ENCODE measurements at regions not wholly inside any gene's neighbourhood (a gene's known extent, or its start where the extent isn't known, plus 50 kb on each side); places are given as distances from the start of the nearest gene placed in this dataset.
"Not testable (repeated sequence)": the region's sequence is repeated elsewhere in the genome, so short reads cannot be mapped to it uniquely, and the experiment has no call there.

- no peak for TF ChIP-seq CTCF (IDR thresholded peaks at IDR 0.05; ENCODE audit: unreplicated experiment)
- peaks cover 2% of the 10 kb centered on the region for H3K9me3 Mint-ChIP-seq (ENCODE audit: low read depth)
- no peaks in the 10 kb centered on the region for H3K27me3 Mint-ChIP-seq
- H3K27ac Mint-ChIP-seq = no peak overlapping the region
- H3K4me3 Mint-ChIP-seq (ENCODE audit: low read depth) = no peak overlapping the region
- no peaks in the 10 kb centered on the region for H3K36me3 Mint-ChIP-seq (ENCODE audit: insufficient read depth)
- DNase-seq (ENCODE audit: low spot score, unreplicated experiment) = no peak
- H3K4me1 Mint-ChIP-seq (ENCODE audit: low read depth) = peaks cover 2% of the 10 kb centered on the region
Observed at GRCh38 chr10:20668985-20669384, 228.1 kb downstream of the NEBL start.

- no peaks in the 10 kb centered on the region for H3K4me1 Mint-ChIP-seq (ENCODE audit: low read depth)
- DNase-seq (ENCODE audit: low spot score, unreplicated experiment) = no peak
- H3K4me3 Mint-ChIP-seq (ENCODE audit: low read depth) = no peak overlapping the region
- no peaks in the 10 kb centered on the region for H3K36me3 Mint-ChIP-seq (ENCODE audit: insufficient read depth)
- H3K27me3 Mint-ChIP-seq = no peaks in the 10 kb centered on the region
- peaks cover 10% of the 10 kb centered on the region for H3K9me3 Mint-ChIP-seq (ENCODE audit: low read depth)
- TF ChIP-seq CTCF (IDR thresholded peaks at IDR 0.05; ENCODE audit: unreplicated experiment) = no peak
- no peak overlapping the region for H3K27ac Mint-ChIP-seq
Observed at GRCh38 chr10:20662742-20663141, 234.4 kb downstream of the NEBL start.

GRCh38 chr10:20659225-20659624 is 237.9 kb downstream of the NEBL start:
- H3K4me1 Mint-ChIP-seq (ENCODE audit: low read depth) = no peaks in the 10 kb centered on the region
- peaks cover 9% of the 10 kb centered on the region for H3K9me3 Mint-ChIP-seq (ENCODE audit: low read depth)
- no peak overlapping the region for H3K27ac Mint-ChIP-seq
- no peaks in the 10 kb centered on the region for H3K27me3 Mint-ChIP-seq
- no peak for TF ChIP-seq CTCF (IDR thresholded peaks at IDR 0.05; ENCODE audit: unreplicated experiment)
- H3K4me3 Mint-ChIP-seq (ENCODE audit: low read depth) = no peak overlapping the region
- DNase-seq (ENCODE audit: low spot score, unreplicated experiment) = no peak
- no peaks in the 10 kb centered on the region for H3K36me3 Mint-ChIP-seq (ENCODE audit: insufficient read depth)

- DNase-seq (ENCODE audit: low spot score, unreplicated experiment) = no peak
- H3K27me3 Mint-ChIP-seq = no peaks in the 10 kb centered on the region
- no peak overlapping the region for H3K4me3 Mint-ChIP-seq (ENCODE audit: low read depth)
- no peaks in the 10 kb centered on the region for H3K4me1 Mint-ChIP-seq (ENCODE audit: low read depth)
- no peaks in the 10 kb centered on the region for H3K36me3 Mint-ChIP-seq (ENCODE audit: insufficient read depth)
- H3K27ac Mint-ChIP-seq = no peak overlapping the region
- peaks cover 8% of the 10 kb centered on the region for H3K9me3 Mint-ChIP-seq (ENCODE audit: low read depth)
- no peak for TF ChIP-seq CTCF (IDR thresholded peaks at IDR 0.05; ENCODE audit: unreplicated experiment)
Observed at GRCh38 chr10:20658158-20658557, 239.0 kb downstream of the NEBL start.

- Mint-ChIP-seq H3K4me1 (ENCODE audit: low read depth) (no peaks in the 10 kb centered on the region), H3K4me3 (ENCODE audit: low read depth) (no peak overlapping the region), H3K27me3 (no peaks in the 10 kb centered on the region), H3K9me3 (ENCODE audit: low read depth) (no peaks in the 10 kb centered on the region), H3K27ac (no peak overlapping the region), H3K36me3 (ENCODE audit: insufficient read depth) (no peaks in the 10 kb centered on the region)
- DNase-seq (ENCODE audit: low spot score, unreplicated experiment) = no peak
- TF ChIP-seq CTCF (IDR thresholded peaks at IDR 0.05; ENCODE audit: unreplicated experiment) = no peak
Observed at GRCh38 chr10:20656886-20657285, 240.2 kb downstream of the NEBL start.

- not testable (repeated sequence) for H3K4me3 Mint-ChIP-seq (ENCODE audit: low read depth); DNase-seq (ENCODE audit: low spot score, unreplicated experiment); H3K4me1 Mint-ChIP-seq (ENCODE audit: low read depth); H3K36me3 Mint-ChIP-seq (ENCODE audit: insufficient read depth); H3K27me3 Mint-ChIP-seq; H3K27ac Mint-ChIP-seq; H3K9me3 Mint-ChIP-seq (ENCODE audit: low read depth)
Observed at GRCh38 chr10:20652424-20652823, 244.7 kb downstream of the NEBL start.
